ENCODE measurements at regions not wholly inside any gene's neighbourhood (a gene's known extent, or its start where the extent isn't known, plus 50 kb on each side); places are given as distances from the start of the nearest gene placed in this dataset.

DNA sequence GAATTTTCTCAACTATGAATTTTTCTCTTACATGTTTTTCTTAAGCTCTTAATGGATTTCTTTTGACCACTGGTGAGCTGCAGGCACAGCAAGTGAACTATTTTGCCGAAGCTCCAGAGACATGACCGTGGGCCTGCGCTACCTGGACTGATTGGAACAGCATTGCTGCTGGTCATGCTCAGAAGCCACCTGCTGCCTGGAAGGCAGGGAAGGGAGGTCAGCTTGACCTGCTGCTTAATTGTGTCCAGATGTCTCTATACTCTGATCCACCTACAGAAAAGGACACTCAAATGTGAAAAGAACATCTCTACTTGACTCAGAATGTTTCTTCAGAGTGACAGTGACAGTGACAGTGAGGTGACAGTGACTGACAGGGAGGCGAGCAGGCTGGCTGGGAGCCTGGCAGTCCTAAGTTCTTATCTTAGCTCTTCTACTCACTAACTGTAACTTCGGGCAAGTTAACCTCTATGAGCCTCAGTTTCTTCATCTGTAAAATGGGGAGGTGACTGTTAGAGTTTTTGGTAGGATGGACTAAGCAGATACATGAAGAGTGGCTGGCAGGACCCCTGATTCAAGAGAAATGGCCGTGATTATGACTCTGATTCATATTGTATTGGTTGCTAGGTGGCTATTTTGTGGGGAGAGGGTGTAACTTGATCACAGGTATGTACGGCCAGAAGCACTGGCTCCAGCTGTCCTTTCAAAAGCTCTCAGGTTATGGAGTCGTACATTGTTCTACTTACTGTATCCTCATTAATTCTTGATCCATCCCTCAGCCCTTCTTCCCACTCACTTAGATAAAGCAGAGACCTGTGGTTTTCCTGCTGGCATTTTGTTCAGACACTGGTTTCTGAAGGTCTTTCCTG lies 54.8 kb upstream of the DLG1 start:
- TF ChIP-seq, protein P1, sequence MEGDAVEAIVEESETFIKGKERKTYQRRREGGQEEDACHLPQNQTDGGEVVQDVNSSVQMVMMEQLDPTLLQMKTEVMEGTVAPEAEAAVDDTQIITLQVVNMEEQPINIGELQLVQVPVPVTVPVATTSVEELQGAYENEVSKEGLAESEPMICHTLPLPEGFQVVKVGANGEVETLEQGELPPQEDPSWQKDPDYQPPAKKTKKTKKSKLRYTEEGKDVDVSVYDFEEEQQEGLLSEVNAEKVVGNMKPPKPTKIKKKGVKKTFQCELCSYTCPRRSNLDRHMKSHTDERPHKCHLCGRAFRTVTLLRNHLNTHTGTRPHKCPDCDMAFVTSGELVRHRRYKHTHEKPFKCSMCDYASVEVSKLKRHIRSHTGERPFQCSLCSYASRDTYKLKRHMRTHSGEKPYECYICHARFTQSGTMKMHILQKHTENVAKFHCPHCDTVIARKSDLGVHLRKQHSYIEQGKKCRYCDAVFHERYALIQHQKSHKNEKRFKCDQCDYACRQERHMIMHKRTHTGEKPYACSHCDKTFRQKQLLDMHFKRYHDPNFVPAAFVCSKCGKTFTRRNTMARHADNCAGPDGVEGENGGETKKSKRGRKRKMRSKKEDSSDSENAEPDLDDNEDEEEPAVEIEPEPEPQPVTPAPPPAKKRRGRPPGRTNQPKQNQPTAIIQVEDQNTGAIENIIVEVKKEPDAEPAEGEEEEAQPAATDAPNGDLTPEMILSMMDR (IDR thresholded peaks at IDR 0.05) = no peak
- Mint-ChIP-seq H3K4me1 (no peaks in the 10 kb centered on the region), H3K27ac (no peak overlapping the region), H3K9me3 (peaks cover 0 to 2% (median under 1%) of the 10 kb centered on the region in 7 donors), H3K27me3 (ENCODE audit: low read depth in 3 of 3) (peaks cover 1 to 5% (median 4%) of the 10 kb centered on the region in 3 donors), H3K36me3 (no peaks in the 10 kb centered on the region), H3K4me3 (no peak overlapping the region)
- intact Hi-C loops (cut with micrococcal nuclease) = no loop called here
- H3K4me1 ChIP-seq (ENCODE audit: control insufficient read depth in 1 of 2, insufficient read depth in 2 of 2, low read length in 2 of 2) = no peaks in the 10 kb centered on the region
- no peak overlapping the region for H3K27ac ChIP-seq (ENCODE audit: low read depth in 1 of 2, low read length in 2 of 2)
- no peak for DNase-seq
- H3K4me2 ChIP-seq (replicated peaks; ENCODE audit: extremely low read depth, low read length, poor library complexity, severe bottlenecking) = no peak overlapping the region
- H3K79me2 ChIP-seq (ENCODE audit: insufficient read depth, low read length) = no peaks in the 10 kb centered on the region
- no peaks in the 10 kb centered on the region for H4K20me1 ChIP-seq (ENCODE audit: insufficient read depth, low read length)
- whole genome bisulfite sequencing (ENCODE audit: insufficient coverage) = 71% methylated on average over 4 of the region's 8 CpGs
- no peak overlapping the region for H3K4me3 ChIP-seq (replicated peaks in 1 of 3; ENCODE audit: low read depth in 2 of 3, low read length in 3 of 3)
- no peak overlapping the region for H3K9ac ChIP-seq (ENCODE audit: insufficient read depth, low read length, poor library complexity, severe bottlenecking)
- no peak overlapping the region for H2AFZ ChIP-seq (ENCODE audit: insufficient read depth, low read depth, low read length, poor library complexity, severe bottlenecking)
- no peaks in the 10 kb centered on the region for H3K27me3 ChIP-seq (ENCODE audit: control insufficient read depth in 2 of 2, insufficient read depth in 2 of 2, low read length in 2 of 2)
- no peaks in the 10 kb centered on the region for H3K36me3 ChIP-seq (replicated peaks in 1 of 2; ENCODE audit: control insufficient read depth in 1 of 2, insufficient read depth in 2 of 2, low read length in 2 of 2)
- no peaks in the 10 kb centered on the region for H3K9me3 ChIP-seq (replicated peaks in 1 of 2; ENCODE audit: control insufficient read depth in 1 of 2, insufficient read depth in 1 of 2, low read length in 2 of 2)

- no peak overlapping the region for H3K27ac Mint-ChIP-seq
- no peak for DNase-seq
- WGBS (ENCODE audit: insufficient coverage) = 92% methylated on average over 2 of the region's 5 CpGs
- no peaks in the 10 kb centered on the region for H3K4me1 ChIP-seq (ENCODE audit: control insufficient read depth in 1 of 2, insufficient read depth in 2 of 2, low read length in 2 of 2)
- no peak overlapping the region for H3K4me2 ChIP-seq (replicated peaks; ENCODE audit: extremely low read depth, low read length, poor library complexity, severe bottlenecking)
- no peaks in the 10 kb centered on the region for H4K20me1 ChIP-seq (ENCODE audit: insufficient read depth, low read length)
- H3K27ac ChIP-seq (ENCODE audit: low read depth in 1 of 2, low read length in 2 of 2) = no peak overlapping the region
- H3K27me3 ChIP-seq (ENCODE audit: control insufficient read depth in 2 of 2, insufficient read depth in 2 of 2, low read length in 2 of 2) = no peaks in the 10 kb centered on the region
- H3K9me3 ChIP-seq (replicated peaks in 1 of 2; ENCODE audit: control insufficient read depth in 1 of 2, insufficient read depth in 1 of 2, low read length in 2 of 2) = no peaks in the 10 kb centered on the region
- H3K9ac ChIP-seq (ENCODE audit: insufficient read depth, low read length, poor library complexity, severe bottlenecking) = no peak overlapping the region
- peaks cover 1 to 4% (median 3%) of the 10 kb centered on the region in 3 donors for H3K27me3 Mint-ChIP-seq (ENCODE audit: low read depth in 3 of 3)
- H3K36me3 ChIP-seq (replicated peaks in 1 of 2; ENCODE audit: control insufficient read depth in 1 of 2, insufficient read depth in 2 of 2, low read length in 2 of 2) = no peaks in the 10 kb centered on the region
- no peak overlapping the region for H2AFZ ChIP-seq (ENCODE audit: insufficient read depth, low read depth, low read length, poor library complexity, severe bottlenecking)
- intact Hi-C loops (cut with micrococcal nuclease) = no loop called here
- H3K36me3 Mint-ChIP-seq = no peaks in the 10 kb centered on the region
- TF ChIP-seq, protein P1 (IDR thresholded peaks at IDR 0.05) = no peak
- H3K9me3 Mint-ChIP-seq = no peaks in the 10 kb centered on the region
- no peak overlapping the region for H3K4me3 Mint-ChIP-seq
- H3K79me2 ChIP-seq (ENCODE audit: insufficient read depth, low read length) = no peaks in the 10 kb centered on the region
- no peak overlapping the region for H3K4me3 ChIP-seq (replicated peaks in 1 of 3; ENCODE audit: low read depth in 2 of 3, low read length in 3 of 3)
- H3K4me1 Mint-ChIP-seq = no peaks in the 10 kb centered on the region
These were observed 54.0 kb upstream of the DLG1 start for GRCh38 chr3:197352382-197352781.
